ENCODE measurements at regions not wholly inside any gene's neighbourhood (a gene's known extent, or its start where the extent isn't known, plus 50 kb on each side); places are given as distances from the start of the nearest gene placed in this dataset.

GRCh38 chr6:164114051-164114450, 699.5 kb downstream of the QKI start:
- no peak for DNase-seq (ENCODE audit: low spot score)

GRCh38 chr6:164113637-164114036, 699.1 kb downstream of the QKI start:
- DNase-seq (ENCODE audit: low spot score): no peak

- DNase-seq (ENCODE audit: low spot score): no peak
Observed at GRCh38 chr6:164109770-164110140, 695.2 kb downstream of the QKI start.

- peak; percentile 72 for DNase-seq (ENCODE audit: low spot score)
Observed at GRCh38 chr6:164108869-164109769, 694.6 kb downstream of the QKI start.

- no peak for DNase-seq (ENCODE audit: low spot score)
Observed at GRCh38 chr6:164108092-164108491, 693.6 kb downstream of the QKI start.

GRCh38 chr6:164107297-164107995, 692.9 kb downstream of the QKI start:
- DNase-seq (ENCODE audit: low spot score): peak; percentile 6

- DNase-seq (ENCODE audit: low spot score): peak; percentile 17
Observed at GRCh38 chr6:164106345-164106769, 691.8 kb downstream of the QKI start.

GRCh38 chr6:164105705-164106104, 691.2 kb downstream of the QKI start:
- DNase-seq (ENCODE audit: low spot score): no peak

- no peak for DNase-seq (ENCODE audit: low spot score)
Observed at GRCh38 chr6:164104432-164104831, 689.9 kb downstream of the QKI start.

- DNase-seq (ENCODE audit: low spot score): no peak
Observed at GRCh38 chr6:164102693-164103092, 688.2 kb downstream of the QKI start.

- no peak for DNase-seq (ENCODE audit: low spot score)
Observed at GRCh38 chr6:164101859-164102258, 687.3 kb downstream of the QKI start.

- DNase-seq (ENCODE audit: low spot score): no peak
Observed at GRCh38 chr6:164099269-164099865, 684.8 kb downstream of the QKI start.

- no peak for DNase-seq (ENCODE audit: low spot score)
Observed at GRCh38 chr6:164098857-164099267, 684.3 kb downstream of the QKI start.

GRCh38 chr6:164097551-164098398, 683.3 kb downstream of the QKI start:
- DNase-seq (ENCODE audit: low spot score): peak; percentile 62

- no peak for DNase-seq (ENCODE audit: low spot score)
Observed at GRCh38 chr6:164097056-164097455, 682.5 kb downstream of the QKI start.

- DNase-seq (ENCODE audit: low spot score): no peak
Observed at GRCh38 chr6:164095056-164095455, 680.5 kb downstream of the QKI start.

GRCh38 chr6:164087870-164088269, 673.4 kb downstream of the QKI start:
- no peak for DNase-seq (ENCODE audit: low spot score)

- no peak for DNase-seq (ENCODE audit: low spot score)
Observed at GRCh38 chr6:164087211-164087610, 672.7 kb downstream of the QKI start.

GRCh38 chr6:164086076-164086887, 671.8 kb downstream of the QKI start:
- no peak for DNase-seq (ENCODE audit: low spot score)

GRCh38 chr6:164085091-164086075, 670.9 kb downstream of the QKI start:
- DNase-seq (ENCODE audit: low spot score): no peak
